ENCODE measurements at regions not wholly inside any gene's neighbourhood (a gene's known extent, or its start where the extent isn't known, plus 50 kb on each side); places are given as distances from the start of the nearest gene placed in this dataset.
"Not testable (repeated sequence)": the region's sequence is repeated elsewhere in the genome, so short reads cannot be mapped to it uniquely, and the experiment has no call there.

- Mint-ChIP-seq H3K4me1 (ENCODE audit: low read depth, unreplicated experiment) (peaks cover 10% of the 10 kb centered on the region), H3K4me3 (ENCODE audit: low read depth, unreplicated experiment) (no peak overlapping the region), H3K36me3 (ENCODE audit: insufficient read depth, unreplicated experiment) (no peaks in the 10 kb centered on the region), H3K9me3 (ENCODE audit: low read depth, unreplicated experiment) (no peaks in the 10 kb centered on the region), H3K27me3 (ENCODE audit: unreplicated experiment) (no peaks in the 10 kb centered on the region), H3K27ac (ENCODE audit: unreplicated experiment) (no peak overlapping the region)
- no peak for DNase-seq
- CTCF ChIA-PET: no interaction called here
- intact Hi-C loops (cut with micrococcal nuclease; ENCODE audit: unreplicated experiment): no loop called here
- no peak for TF ChIP-seq CTCF (IDR thresholded peaks at IDR 0.05; ENCODE audit: unreplicated experiment)
- no TSS peak for BruUV-seq (replicated peaks)
These were observed 73.4 kb downstream of the FGD2 start for GRCh38 chr6:37078814-37079213.

- no peak overlapping the region for H3K27ac Mint-ChIP-seq (ENCODE audit: unreplicated experiment)
- CTCF ChIA-PET: interaction anchor here (0.7 kb wide), 1 partner anchor 10 kb away, joined by 3 read pairs; no protein-coding TSS in a partner anchor
These were observed 75.7 kb downstream of the FGD2 start for GRCh38 chr6:37081042-37081607.

GRCh38 chr6:37082390-37083130, 77.1 kb downstream of the FGD2 start:
- no peak for TF ChIP-seq CTCF (IDR thresholded peaks at IDR 0.05; ENCODE audit: unreplicated experiment)
- intact Hi-C loops (cut with micrococcal nuclease; ENCODE audit: unreplicated experiment): no loop called here
- CTCF ChIA-PET: no interaction called here
- Mint-ChIP-seq H3K4me3 (ENCODE audit: low read depth, unreplicated experiment) (no peak overlapping the region), H3K36me3 (ENCODE audit: insufficient read depth, unreplicated experiment) (no peaks in the 10 kb centered on the region), H3K27ac (ENCODE audit: unreplicated experiment) (no peak overlapping the region), H3K9me3 (ENCODE audit: low read depth, unreplicated experiment) (no peaks in the 10 kb centered on the region), H3K4me1 (ENCODE audit: low read depth, unreplicated experiment) (no peaks in the 10 kb centered on the region), H3K27me3 (ENCODE audit: unreplicated experiment) (no peaks in the 10 kb centered on the region)
- BruUV-seq (replicated peaks): no TSS peak
- no peak for DNase-seq

More at GRCh38 chr6:37081042-37081607, 75.7 kb downstream of the FGD2 start:
- H3K9me3 Mint-ChIP-seq (ENCODE audit: low read depth, unreplicated experiment): no peaks in the 10 kb centered on the region
- H3K4me1 Mint-ChIP-seq (ENCODE audit: low read depth, unreplicated experiment): no peaks in the 10 kb centered on the region
- intact Hi-C loops (cut with micrococcal nuclease; ENCODE audit: unreplicated experiment): no loop called here
- no peak for TF ChIP-seq CTCF (IDR thresholded peaks at IDR 0.05; ENCODE audit: unreplicated experiment)
- DNase-seq: no peak
- no peak overlapping the region for H3K4me3 Mint-ChIP-seq (ENCODE audit: low read depth, unreplicated experiment)
- H3K27me3 Mint-ChIP-seq (ENCODE audit: unreplicated experiment): no peaks in the 10 kb centered on the region
- H3K36me3 Mint-ChIP-seq (ENCODE audit: insufficient read depth, unreplicated experiment): no peaks in the 10 kb centered on the region
- no TSS peak for BruUV-seq (replicated peaks)

- Mint-ChIP-seq H3K27ac (ENCODE audit: unreplicated experiment) (no peak overlapping the region), H3K36me3 (ENCODE audit: insufficient read depth, unreplicated experiment) (no peaks in the 10 kb centered on the region), H3K27me3 (ENCODE audit: unreplicated experiment) (no peaks in the 10 kb centered on the region), H3K9me3 (ENCODE audit: low read depth, unreplicated experiment) (no peaks in the 10 kb centered on the region), H3K4me1 (ENCODE audit: low read depth, unreplicated experiment) (no peaks in the 10 kb centered on the region), H3K4me3 (ENCODE audit: low read depth, unreplicated experiment) (no peak overlapping the region)
- intact Hi-C loops (cut with micrococcal nuclease; ENCODE audit: unreplicated experiment): no loop called here
- no peak for DNase-seq
- CTCF ChIA-PET: no interaction called here
- no peak for TF ChIP-seq CTCF (IDR thresholded peaks at IDR 0.05; ENCODE audit: unreplicated experiment)
- BruUV-seq (replicated peaks): no TSS peak
These were observed 78.0 kb downstream of the FGD2 start for GRCh38 chr6:37083243-37084138.

- H3K27ac Mint-ChIP-seq (ENCODE audit: unreplicated experiment); H3K36me3 Mint-ChIP-seq (ENCODE audit: insufficient read depth, unreplicated experiment); H3K27me3 Mint-ChIP-seq (ENCODE audit: unreplicated experiment); H3K4me1 Mint-ChIP-seq (ENCODE audit: low read depth, unreplicated experiment); DNase-seq; intact Hi-C loops (cut with micrococcal nuclease; ENCODE audit: unreplicated experiment); BruUV-seq (replicated peaks); H3K9me3 Mint-ChIP-seq (ENCODE audit: low read depth, unreplicated experiment); H3K4me3 Mint-ChIP-seq (ENCODE audit: low read depth, unreplicated experiment); CTCF ChIA-PET: not testable (repeated sequence)
These were observed 79.2 kb downstream of the FGD2 start for GRCh38 chr6:37084665-37085064.

All from Calu3 (cell line).